NT2/D1 (cell line): ENCODE measurements at regions not wholly inside any gene's neighbourhood (a gene's known extent, or its start where the extent isn't known, plus 50 kb on each side); places are given as distances from the start of the nearest gene placed in this dataset.

Source experiments
- YY1 ChIP-seq: IDR thresholded peaks from 2 replicates; pipeline ENCODE4 v1.6.1; 2011; ENCODE audit not compliant: insufficient read length, insufficient read depth
- ZNF274 ChIP-seq: IDR thresholded peaks from 2 replicates; pipeline ENCODE4 v1.6.1; 2011; ENCODE audit warnings: mild to moderate bottlenecking, low read depth, low read length

DNA sequence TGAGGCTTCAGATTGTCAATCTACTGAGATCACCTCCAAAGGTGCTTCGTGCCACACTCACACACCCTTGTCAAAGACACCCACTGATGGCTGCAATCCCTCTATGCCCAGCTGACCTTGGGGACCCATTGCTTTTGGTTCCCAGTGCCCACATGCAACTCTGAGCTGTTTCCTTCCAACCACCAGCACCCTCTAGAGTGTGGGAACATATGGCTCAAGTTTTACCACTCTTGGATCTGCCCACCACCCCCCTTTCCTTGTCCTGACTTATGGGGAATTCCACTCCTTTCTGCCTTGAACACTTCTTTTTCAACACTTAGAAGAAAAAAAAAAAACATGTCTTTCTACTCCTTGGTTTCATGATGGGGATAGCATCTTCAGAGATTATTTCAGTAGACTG lies 360.2 kb downstream of the ENC1 start:
- TF ChIP-seq YY1 (no peak), ZNF274 (no peak)
